ENCODE measurements at regions not wholly inside any gene's neighbourhood (a gene's known extent, or its start where the extent isn't known, plus 50 kb on each side); places are given as distances from the start of the nearest gene placed in this dataset.

GRCh38 chr16:61289141-61289540 lies 747.1 kb downstream of the CDH8 start:
- TF ChIP-seq CTCF (IDR thresholded peaks at IDR 0.05; ENCODE audit: insufficient read depth, low read length): no peak
- DNase-seq (ENCODE audit: low read depth): no peak
- no peak overlapping the region for H3K4me3 ChIP-seq (ENCODE audit: low read depth, low read length)

GRCh38 chr16:61277849-61278248 lies 758.4 kb downstream of the CDH8 start:
- no peak overlapping the region for H3K4me3 ChIP-seq (ENCODE audit: low read depth, low read length)
- DNase-seq (ENCODE audit: low read depth): no peak
- TF ChIP-seq CTCF (IDR thresholded peaks at IDR 0.05; ENCODE audit: insufficient read depth, low read length): no peak

DNA sequence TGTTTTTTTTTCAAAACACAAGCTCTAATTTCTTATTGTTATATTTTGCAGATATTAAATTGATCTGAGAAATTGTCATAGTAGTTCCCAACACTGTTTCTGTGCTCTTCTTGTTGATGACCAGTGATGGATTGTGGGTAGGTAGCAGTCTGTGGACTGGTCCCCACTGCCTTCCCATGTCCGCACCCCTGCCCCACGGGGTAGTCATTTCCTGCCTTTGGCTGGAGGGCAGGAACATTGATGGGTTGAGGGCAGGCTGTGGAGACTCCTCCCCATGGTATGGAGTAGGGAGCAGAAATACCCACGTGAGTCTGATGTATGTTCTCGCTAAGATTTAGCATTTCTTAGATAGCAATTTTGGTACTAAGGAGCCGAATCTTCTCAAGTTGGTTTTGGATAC lies 762.0 kb downstream of the CDH8 start:
- H3K4me3 ChIP-seq (ENCODE audit: low read depth, low read length): no peak overlapping the region
- TF ChIP-seq CTCF (IDR thresholded peaks at IDR 0.05; ENCODE audit: insufficient read depth, low read length): no peak
- no peak for DNase-seq (ENCODE audit: low read depth)

DNA sequence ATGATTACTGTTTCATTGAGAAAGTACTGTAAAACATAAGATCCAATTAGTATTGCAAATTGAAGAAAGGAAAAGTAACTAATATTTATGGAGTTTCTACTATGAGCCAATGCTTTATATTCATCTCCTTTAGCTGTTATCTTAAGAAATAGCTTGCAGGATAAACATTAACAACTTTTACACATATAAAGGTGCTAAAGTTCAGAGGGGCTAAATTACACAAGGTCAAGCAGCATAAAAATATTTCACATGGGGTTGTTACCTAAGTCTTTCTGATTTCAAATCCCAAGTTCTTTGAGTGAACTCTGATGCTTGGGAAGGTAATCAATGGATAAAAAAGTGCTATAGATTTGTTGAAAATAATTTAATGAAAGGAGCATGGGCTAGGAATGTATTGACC lies 765.5 kb downstream of the CDH8 start:
- DNase-seq (ENCODE audit: low read depth): no peak
- H3K4me3 ChIP-seq (ENCODE audit: low read depth, low read length): no peak overlapping the region
- TF ChIP-seq CTCF (IDR thresholded peaks at IDR 0.05; ENCODE audit: insufficient read depth, low read length): no peak

DNA sequence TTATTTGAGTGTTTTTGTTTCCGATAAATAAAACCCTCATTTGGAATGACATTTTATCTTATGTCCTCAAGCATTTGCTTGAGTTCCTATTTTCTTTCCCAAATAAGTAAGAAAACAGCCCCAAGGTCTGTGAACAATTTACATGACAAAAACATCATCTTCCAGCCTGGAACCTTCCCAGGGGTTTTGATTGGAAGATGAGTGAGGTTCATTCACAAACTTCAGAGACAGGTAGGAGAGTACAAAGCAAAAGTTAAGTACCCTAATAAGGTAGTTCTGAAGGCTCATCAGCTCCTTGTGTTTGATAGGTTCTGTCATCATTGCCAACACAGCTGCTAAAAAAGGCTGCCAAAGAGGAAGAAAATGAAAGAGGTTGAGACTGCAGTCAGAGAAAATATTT lies 772.8 kb downstream of the CDH8 start:
- no peak overlapping the region for H3K4me3 ChIP-seq (ENCODE audit: low read depth, low read length)
- no peak for DNase-seq (ENCODE audit: low read depth)
- TF ChIP-seq CTCF (IDR thresholded peaks at IDR 0.05; ENCODE audit: insufficient read depth, low read length): no peak

GRCh38 chr16:61261315-61261714 lies 774.9 kb downstream of the CDH8 start:
- no peak overlapping the region for H3K4me3 ChIP-seq (ENCODE audit: low read depth, low read length)
- TF ChIP-seq CTCF (IDR thresholded peaks at IDR 0.05; ENCODE audit: insufficient read depth, low read length): no peak
- no peak for DNase-seq (ENCODE audit: low read depth)

DNA sequence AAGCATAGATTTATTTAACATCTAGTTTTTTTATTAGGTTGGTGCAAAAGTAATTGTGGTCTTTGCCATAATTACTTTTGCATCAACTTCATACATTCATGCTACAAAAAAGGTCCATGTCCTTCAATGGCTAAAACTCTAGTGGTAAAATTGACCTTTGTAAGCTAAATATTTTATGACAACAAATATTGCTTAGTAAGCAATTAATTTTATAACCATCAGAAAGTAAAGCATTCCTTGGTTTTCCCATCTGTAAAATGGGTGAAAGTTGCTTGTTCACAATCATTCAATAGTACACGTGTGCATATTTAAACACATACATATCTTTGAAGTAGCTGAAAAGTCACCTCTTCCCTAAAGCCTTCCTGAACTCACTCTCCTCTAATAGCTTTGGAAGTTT lies 789.6 kb downstream of the CDH8 start:
- DNase-seq (ENCODE audit: low read depth): no peak
- TF ChIP-seq CTCF (IDR thresholded peaks at IDR 0.05; ENCODE audit: insufficient read depth, low read length): no peak
- no peak overlapping the region for H3K4me3 ChIP-seq (ENCODE audit: low read depth, low read length)
